Activated CD8-positive, alpha-beta T cell treated with anti-CD3 and anti-CD28 coated beads for 36 hours (primary cell): ENCODE measurements at regions not wholly inside any gene's neighbourhood (a gene's known extent, or its start where the extent isn't known, plus 50 kb on each side); places are given as distances from the start of the nearest gene placed in this dataset.

Source experiments
- ATAC-seq: fragments of 200-7000 bp; cut with Tn5 transposase; one replicate; pipeline ENCODE4 v1.10.0; 2021; ENCODE audit warnings: mild to moderate bottlenecking, moderate library complexity
- CTCF ChIA-PET: fragments of 350-600 bp; sonication (Branson Sonifier 250); formaldehyde crosslinking; loops from one replicate; lab custom pipeline; 2021; ENCODE audit warnings: antibody characterized with exemption; lab: Charles Lee
- POLR2A ChIA-PET: fragments of 350-600 bp; sonication (Branson Sonifier 250); formaldehyde crosslinking; loops from one replicate; lab custom pipeline; 2021; ENCODE audit warnings: antibody characterized with exemption; lab: Charles Lee
- DNase-seq: peaks from one replicate; pipeline ENCODE4 v3.0.0-alpha.2; 2020
- H3K27ac Mint-ChIP-seq: one replicate; pipeline ENCODE4 v1.8.0; 2021; ENCODE audit warnings: mild to moderate bottlenecking, mixed read lengths
- H3K27me3 Mint-ChIP-seq: one replicate; pipeline ENCODE4 v1.8.0; 2021; ENCODE audit warnings: mixed read lengths
- H3K36me3 Mint-ChIP-seq: one replicate; pipeline ENCODE4 v1.8.0; 2021; ENCODE audit warnings: low read depth, mixed read lengths
- H3K4me1 Mint-ChIP-seq: one replicate; pipeline ENCODE4 v1.8.0; 2021; ENCODE audit warnings: low read depth, mixed read lengths
- H3K4me3 Mint-ChIP-seq: one replicate; pipeline ENCODE4 v1.8.0; 2021; ENCODE audit warnings: mild to moderate bottlenecking, moderate library complexity, mixed read lengths
- H3K9me3 Mint-ChIP-seq: one replicate; pipeline ENCODE4 v1.8.0; 2021; ENCODE audit warnings: mixed read lengths
- CTCF ChIP-seq: fragments of 200-600 bp; IDR thresholded peaks from one replicate; pipeline ENCODE4 v1.8.0; 2022; ENCODE audit warnings: antibody characterized with exemption, mild to moderate bottlenecking
- intact Hi-C: fragments of 100-400 bp; cut with micrococcal nuclease; formaldehyde crosslinking; loops from one replicate; pipeline ENCODE4 v1.10.0; 2022

GRCh38 chr1:101088431-101088830 lies 62.8 kb upstream of the DPH5 start:
- Mint-ChIP-seq H3K27me3 (no peaks in the 10 kb centered on the region), H3K4me3 (no peak overlapping the region), H3K4me1 (peaks cover 31% of the 10 kb centered on the region), H3K27ac (peak overlapping the region; percentile 31), H3K9me3 (peaks cover 2% of the 10 kb centered on the region), H3K36me3 (peaks cover 28% of the 10 kb centered on the region)
- CTCF ChIA-PET: interaction anchor here (0.7 to 1.3 kb wide), 3 partner anchors 10 to 150 kb away, joined by 3 read pairs; no protein-coding TSS in a partner anchor
- ATAC-seq (peak; percentile 89), DNase-seq (peak; percentile 23)
- POLR2A ChIA-PET: interaction anchor here (1.0 kb wide), 1 partner anchor 50 kb away, joined by 3 read pairs; no protein-coding TSS in a partner anchor
- intact Hi-C loops: no loop called here
- TF ChIP-seq CTCF: no peak

GRCh38 chr1:101086783-101087182 lies 61.2 kb upstream of the DPH5 start:
- H3K4me3 Mint-ChIP-seq: no peak overlapping the region
- no peak overlapping the region for H3K27ac Mint-ChIP-seq
- peaks cover 46% of the 10 kb centered on the region for H3K4me1 Mint-ChIP-seq
- peaks cover 37% of the 10 kb centered on the region for H3K36me3 Mint-ChIP-seq
- H3K9me3 Mint-ChIP-seq: no peaks in the 10 kb centered on the region
- intact Hi-C loops: no loop called here
- CTCF ChIA-PET: no interaction called here
- POLR2A ChIA-PET: interaction anchor here (1.0 kb wide), 1 partner anchor 13 kb away, joined by 3 read pairs; no protein-coding TSS in a partner anchor
- no peaks in the 10 kb centered on the region for H3K27me3 Mint-ChIP-seq
- TF ChIP-seq CTCF: no peak
- DNase-seq (no peak), ATAC-seq (no peak)

- Mint-ChIP-seq H3K27me3 (no peaks in the 10 kb centered on the region), H3K27ac (peak overlapping the region; percentile 88), H3K4me3 (peak overlapping the region; percentile 26), H3K4me1 (peaks cover 43% of the 10 kb centered on the region), H3K9me3 (peaks cover 11% of the 10 kb centered on the region), H3K36me3 (peaks cover 68% of the 10 kb centered on the region)
- intact Hi-C loops: loop anchor here (5.0 kb wide), 1 partner anchor 41 kb away; no protein-coding TSS in a partner anchor
- peak; percentile 99 for ATAC-seq
- TF ChIP-seq CTCF: no peak
- POLR2A ChIA-PET: interaction anchor here (0.6 to 1.7 kb wide), 4 partner anchors 28 to 126 kb away, joined by 3 to 5 read pairs (median 4); no protein-coding TSS in a partner anchor
- CTCF ChIA-PET: interaction anchor here (1.0 to 1.2 kb wide), 2 partner anchors 30 to 144 kb away, joined by 3 read pairs; no protein-coding TSS in a partner anchor
- peak; percentile 76 for DNase-seq
Observed at GRCh38 chr1:101081496-101082488, 56.2 kb upstream of the DPH5 start.

- peaks cover 11% of the 10 kb centered on the region for H3K9me3 Mint-ChIP-seq
- H3K4me3 Mint-ChIP-seq: no peak overlapping the region
- H3K27ac Mint-ChIP-seq: peak overlapping the region; percentile 88
- ATAC-seq (no peak), DNase-seq (no peak)
- H3K36me3 Mint-ChIP-seq: peaks cover 68% of the 10 kb centered on the region
- TF ChIP-seq CTCF: no peak
- peaks cover 43% of the 10 kb centered on the region for H3K4me1 Mint-ChIP-seq
- POLR2A ChIA-PET: interaction anchor here (0.6 to 1.7 kb wide), 3 partner anchors 15 to 98 kb away, joined by 3 to 5 read pairs (median 3); no protein-coding TSS in a partner anchor
- no peaks in the 10 kb centered on the region for H3K27me3 Mint-ChIP-seq
- CTCF ChIA-PET: interaction anchor here (1.0 to 1.7 kb wide), 5 partner anchors 29 to 210 kb away, joined by 3 to 5 read pairs (median 3); no protein-coding TSS in a partner anchor
- intact Hi-C loops: loop anchor here (5.0 kb wide), 1 partner anchor 41 kb away; no protein-coding TSS in a partner anchor
Observed at GRCh38 chr1:101080859-101081258, 55.3 kb upstream of the DPH5 start.
